Stimulated activated CD4-positive, alpha-beta T cell treated with anti-CD3 and anti-CD28 coated beads, Interleukin-4, amount 100 ng/mL, for 4 hours (primary cell): ENCODE measurements at regions not wholly inside any gene's neighbourhood (a gene's known extent, or its start where the extent isn't known, plus 50 kb on each side); places are given as distances from the start of the nearest gene placed in this dataset.
"Not testable (repeated sequence)": the region's sequence is repeated elsewhere in the genome, so short reads cannot be mapped to it uniquely, and the experiment has no call there.

ENCODE experiments used
- DNase-seq, 2 experiments: peaks; one replicate each; pipeline ENCODE4 v3.0.0-alpha.2; 2020

DNA sequence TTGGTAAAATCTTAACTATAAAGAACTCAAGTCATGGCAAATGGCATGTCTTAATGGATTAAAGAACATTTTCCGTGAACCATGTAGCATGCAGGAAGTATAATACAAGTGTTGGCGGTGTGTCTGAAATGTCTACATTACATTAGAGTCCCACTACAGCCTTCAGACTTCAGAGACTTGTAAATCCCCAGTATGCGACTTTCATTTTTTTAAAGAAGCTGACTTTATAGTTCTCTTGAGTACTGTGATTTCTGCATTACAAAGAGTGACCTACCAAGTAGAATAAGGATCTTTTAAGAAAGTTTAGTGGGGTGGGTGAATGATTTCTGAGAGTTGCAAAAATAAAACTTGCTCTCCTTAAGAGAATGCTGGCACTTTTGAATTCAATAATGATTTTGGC lies 140.7 kb upstream of the FN1 start:
- DNase-seq = no peak

DNA sequence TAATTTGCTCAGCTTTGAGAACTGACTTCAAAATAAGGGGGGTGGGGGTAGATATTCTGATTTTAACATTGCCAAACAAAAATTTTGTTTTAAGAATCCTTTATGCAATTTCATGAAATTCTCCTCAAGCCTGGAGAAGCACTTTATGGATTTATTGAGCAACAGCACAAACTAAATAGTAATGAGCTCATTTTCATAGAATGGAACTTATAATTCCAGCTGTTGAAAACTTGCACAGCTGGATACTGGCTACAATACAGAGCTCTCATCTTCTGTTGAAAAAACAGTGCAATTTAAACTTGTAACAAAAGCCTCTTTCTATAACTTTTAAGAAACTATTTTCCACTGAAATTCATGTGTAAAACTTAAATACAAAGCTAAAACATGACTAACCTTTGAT lies 137.6 kb upstream of the FN1 start:
- DNase-seq = no peak

DNA sequence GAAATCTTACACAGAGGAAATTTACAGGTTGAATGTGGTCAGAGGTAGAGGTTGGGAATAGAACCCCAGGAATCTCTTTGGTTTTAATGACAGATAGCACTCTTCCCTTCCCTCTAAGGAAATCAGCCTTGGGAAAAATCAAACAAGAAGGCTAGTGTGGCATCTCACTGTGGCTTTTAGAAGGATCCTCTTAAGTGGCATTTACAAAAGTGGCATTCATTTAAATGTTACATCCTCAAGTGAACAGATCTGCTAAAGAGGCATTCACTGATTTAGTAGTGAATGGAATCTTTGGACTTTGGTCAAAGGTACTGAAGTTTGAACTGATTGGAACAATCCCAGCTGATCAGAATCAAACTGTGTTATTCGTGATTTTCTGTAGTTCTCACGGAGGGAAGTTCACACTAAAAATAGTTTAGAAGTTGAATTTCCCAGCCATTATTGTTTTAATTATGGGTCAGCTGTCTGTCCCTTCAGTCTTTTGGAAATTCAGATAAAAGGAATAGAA lies 136.5 kb upstream of the FN1 start:
- no peak for DNase-seq

DNA sequence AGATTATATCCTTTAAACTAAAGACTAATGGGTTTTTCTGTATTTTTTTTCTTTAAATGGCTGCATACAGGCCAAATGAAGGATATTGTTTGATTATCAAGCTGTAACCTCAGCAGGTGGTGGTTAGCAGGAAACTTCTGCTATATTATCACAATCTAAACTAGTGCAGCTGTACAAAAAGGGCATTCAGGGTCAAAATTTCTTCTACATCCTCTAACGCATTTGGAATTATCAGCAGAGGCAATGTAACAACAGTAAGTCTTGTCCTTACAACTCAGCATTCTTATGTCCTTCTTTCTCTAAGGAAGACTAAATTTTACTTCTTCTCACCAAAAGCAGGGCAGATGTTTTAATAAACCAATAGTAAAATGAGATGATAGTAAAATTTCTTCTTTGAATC lies 135.8 kb upstream of the FN1 start:
- no peak for DNase-seq

DNA sequence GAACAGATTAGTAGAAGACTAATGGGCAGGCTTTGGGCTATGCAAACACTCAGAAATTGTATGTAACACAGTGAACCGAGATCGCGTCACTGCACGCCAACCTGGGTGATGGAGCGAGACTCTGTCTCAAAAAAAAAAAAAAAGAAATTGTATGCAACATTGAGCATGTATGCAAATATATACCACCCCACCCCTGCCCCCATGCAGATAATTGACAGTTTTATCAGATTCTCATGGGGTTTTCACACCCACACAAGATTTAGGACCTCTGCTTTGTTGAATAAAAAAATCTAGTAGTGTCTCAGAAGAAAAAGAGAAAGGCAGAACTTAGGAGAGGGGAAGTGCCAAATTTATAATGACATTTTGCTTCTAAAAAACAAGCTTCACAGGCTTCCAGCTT lies 131.6 kb upstream of the FN1 start:
- DNase-seq = no peak

DNA sequence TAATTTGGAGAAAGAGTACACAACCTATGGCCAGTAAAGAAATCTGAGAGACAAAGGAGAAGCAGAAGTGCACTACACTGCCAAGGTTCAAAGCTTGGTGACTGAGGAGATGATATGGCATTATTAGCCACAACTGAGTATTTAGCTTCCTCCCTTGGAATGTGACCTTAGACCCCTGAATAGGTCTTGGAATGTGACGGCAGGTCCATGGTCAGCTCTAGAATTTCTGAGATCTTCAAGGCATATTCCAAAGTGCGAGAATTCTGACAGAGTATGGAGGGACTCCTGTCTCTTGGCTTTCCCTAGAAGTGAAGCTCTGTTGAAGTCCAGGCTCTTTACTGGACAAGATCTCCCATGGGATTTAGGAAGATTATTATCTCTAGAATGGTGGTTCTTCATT lies 130.0 kb upstream of the FN1 start:
- no peak for DNase-seq

DNA sequence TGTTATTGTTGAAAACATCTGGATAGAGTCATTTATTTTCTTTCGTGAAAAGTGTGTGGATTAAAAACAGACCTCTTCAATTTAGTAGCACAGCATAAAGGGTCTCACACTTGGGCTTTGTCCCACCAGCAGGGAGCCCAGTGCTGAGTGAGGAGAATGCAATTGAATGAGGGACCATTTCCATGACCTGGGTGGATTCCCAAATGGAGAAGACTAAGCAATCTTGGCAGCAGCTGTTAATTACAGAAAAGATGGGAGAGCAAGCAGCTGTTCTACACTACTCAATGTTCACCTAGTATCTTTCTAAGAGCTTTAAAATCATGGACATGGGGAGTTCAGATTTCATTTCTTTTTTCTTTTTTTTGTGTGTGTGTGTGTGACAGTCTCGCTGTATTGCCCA lies 121.8 kb upstream of the FN1 start:
- DNase-seq = no peak

DNA sequence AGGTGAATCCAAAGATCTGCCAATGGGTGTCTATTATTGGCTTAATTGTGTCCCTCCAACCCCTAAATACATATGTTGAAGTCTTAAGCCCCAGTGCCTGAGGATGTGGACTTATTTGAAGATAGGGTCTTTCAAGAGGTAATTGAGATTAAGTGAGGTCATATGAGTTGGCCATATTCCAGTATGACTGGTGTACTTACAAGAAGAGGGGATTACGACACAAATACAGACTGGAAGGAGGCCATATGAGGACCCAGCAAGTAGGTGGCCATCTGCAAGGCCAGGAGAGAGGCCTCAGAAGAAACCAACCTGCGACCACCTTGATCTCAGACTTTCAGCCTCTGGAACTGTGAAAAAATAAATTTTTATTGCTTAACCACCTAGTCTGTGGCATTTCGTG lies 121.1 kb upstream of the FN1 start:
- DNase-seq = no peak

DNA sequence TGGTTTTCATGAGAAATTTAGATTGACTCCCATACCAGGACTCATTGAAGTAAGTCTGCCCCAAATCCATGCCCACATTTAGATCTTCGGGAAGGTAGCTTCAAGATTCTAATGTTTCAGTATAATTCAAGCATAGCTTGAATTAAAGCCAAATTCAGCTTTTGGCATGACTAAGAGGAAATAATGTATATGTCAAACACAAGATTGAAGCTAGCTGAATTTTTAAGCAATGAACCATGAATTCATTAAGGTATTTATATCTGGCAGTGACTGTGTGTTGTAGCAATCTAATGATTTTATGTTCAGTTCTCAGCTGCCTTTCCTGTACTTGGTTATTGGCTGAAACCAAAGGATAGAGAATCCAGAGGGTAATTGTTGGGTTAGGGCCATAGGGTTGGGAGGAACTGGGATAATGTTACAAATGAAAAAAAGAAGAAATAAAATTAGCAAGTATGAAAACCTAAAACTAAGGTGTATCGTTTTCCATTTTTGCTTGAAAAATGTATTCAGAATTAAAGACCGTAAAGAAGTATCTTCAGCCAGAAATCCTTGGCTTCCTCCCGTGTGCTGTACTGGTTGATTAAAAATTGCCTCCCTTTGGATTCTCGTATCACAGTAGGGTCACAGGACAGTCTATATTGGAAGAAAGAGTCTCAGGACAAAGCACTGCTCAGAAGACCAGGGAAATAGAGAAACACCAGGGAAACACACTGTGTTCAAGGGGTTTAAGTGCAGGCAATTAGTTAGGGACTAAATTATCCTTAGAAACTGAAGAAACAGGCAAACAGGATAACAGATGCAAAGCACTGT lies 119.0 kb upstream of the FN1 start:
- no peak for DNase-seq

DNA sequence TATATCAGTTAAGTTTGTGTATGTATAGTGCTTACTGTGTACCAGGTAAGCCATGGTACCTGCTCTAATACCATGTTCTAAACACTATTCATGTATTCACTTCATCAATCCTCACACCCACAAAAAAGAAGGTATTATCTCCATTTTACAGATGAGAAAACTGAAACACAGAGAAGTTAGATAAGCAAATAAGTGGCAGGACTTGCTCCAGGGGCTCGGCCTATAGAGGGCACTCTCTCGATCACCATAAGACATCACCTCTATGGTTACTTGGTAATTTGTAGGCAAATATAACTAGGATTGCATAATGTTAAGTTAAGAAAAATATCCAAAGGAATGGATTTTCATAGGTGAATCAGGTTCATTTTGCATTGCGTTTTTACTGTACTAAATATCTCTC lies 118.1 kb upstream of the FN1 start:
- DNase-seq = no peak

DNA sequence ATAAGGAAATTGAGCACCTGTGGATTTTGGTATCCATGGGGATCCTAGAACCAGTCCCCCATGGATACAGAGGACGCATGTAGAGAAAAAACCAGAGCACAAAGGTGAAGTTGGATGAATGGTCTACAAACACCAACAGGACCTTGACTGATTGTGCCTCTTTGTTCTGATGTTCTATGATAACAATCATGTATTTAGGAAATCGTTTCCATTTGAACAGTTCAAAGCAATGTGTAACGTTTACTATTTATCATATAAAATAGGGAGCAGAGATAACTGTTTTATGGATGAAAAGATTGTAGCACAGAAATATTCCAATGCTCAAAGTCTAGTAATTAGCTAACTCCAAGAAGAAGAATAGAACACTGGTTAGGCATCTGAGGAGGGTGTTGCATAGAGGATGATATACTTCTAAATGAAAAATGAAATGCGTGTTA lies 116.3 kb upstream of the FN1 start:
- no peak for DNase-seq

DNA sequence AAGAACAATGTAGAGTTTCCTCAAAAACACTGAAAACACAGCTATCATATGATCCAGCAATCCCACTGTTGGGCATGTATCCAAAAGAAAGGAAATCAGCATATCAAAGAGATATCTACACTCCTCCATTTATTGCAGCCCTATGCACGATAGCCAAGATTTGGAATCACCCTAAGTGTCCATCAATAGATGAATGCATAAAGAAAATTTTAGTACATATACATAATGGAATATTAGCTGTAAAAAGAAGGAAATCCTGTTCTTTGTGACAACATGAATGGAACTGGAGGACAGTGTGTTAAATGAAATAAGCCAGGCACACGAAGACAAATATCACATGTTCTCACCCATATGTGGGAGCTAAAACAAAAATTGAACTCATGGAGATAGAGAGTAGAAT lies 114.5 kb upstream of the FN1 start:
- no peak for DNase-seq

DNA sequence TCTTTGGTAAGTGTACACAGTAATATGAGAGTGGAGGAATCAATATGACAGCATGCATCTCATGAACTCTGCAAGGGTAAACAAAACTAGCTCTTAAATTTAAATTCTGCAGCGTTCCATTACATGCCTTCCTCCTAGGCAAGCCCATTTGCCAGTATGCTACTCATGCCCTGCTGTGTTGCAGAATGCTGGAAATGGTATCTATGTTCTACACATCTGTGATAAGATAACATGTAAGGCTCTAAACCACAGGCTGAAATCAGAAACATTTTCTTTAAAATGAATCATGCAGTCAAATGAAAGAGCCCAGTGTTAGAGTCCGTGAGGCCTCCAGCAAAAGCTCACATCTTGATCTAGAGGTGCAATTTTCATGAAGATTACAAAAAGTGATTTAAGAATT lies 112.8 kb upstream of the FN1 start:
- no peak for DNase-seq

DNA sequence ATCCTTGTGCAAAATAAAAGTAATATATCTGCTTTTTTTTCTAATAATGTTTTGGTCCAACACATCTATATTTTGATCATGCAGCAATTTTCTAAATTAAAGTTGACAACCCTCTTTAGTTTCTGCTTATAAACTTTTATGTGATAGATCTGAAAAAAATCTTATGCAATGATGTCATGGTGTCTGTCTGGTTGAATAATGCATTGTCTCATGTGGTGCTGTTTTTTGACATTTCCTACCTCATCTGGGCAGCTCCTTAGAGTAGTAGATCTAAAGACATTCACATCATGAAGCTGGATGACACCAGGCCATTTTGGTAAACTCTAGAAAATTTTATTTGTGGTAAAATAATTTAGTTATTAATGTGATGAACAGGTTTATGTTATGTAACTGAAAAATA lies 106.8 kb upstream of the FN1 start:
- DNase-seq = no peak

DNA sequence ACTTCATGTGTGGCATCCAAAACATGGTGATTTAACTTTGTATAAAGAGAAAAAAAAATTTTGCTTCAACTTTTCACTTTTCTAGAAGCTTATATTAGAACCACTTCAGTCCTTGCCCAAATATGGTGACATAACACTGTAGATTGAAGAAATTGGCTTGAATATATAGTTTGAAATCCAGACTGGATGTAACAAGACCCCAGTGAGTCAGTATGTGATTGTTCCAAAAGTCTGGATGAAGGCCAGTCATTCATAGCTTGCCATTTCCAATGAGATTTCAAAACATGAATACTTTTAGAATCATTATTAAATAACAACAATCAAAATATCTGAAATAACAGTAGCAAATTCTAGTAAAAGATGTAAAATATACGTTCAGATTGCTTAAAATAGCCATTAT lies 104.8 kb upstream of the FN1 start:
- no peak for DNase-seq

DNA sequence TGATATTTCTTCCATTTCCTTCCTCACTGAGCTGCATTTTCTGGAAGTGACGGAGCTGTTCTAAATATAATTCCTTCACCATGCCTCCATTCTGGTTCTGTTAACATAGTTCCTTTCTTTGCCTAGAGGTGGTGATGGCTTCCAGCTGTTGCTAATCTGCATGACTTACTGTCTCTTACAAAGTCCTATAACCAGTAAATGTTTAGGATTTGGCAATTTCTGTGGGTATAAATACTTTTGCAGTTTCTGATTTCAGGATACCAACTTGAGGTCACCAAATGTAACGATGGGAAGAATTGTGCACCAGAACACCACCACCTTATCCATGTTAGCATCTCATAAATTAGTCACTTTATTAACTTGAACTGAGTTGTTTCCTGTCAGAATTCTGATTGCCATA lies 101.7 kb upstream of the FN1 start:
- DNase-seq = no peak

DNA sequence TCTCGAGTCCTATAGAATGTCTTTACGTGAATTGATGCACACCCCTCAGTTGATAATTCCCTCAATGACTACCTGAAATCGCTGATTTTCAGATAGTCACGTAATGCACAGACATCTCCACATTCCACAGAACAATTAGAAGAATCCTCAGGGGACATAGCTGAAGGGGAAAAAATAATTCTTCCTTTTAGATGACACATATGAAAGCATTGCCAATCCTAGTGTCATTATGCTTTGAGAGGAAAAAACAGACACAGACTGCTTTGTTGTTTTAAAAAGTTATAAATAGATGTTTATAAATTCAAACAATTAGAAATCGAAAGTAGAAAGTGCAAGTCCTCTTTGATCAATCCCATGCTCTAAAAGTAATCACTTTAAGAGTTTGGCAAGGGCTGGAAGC lies 100.6 kb upstream of the FN1 start:
- no peak for DNase-seq

DNA sequence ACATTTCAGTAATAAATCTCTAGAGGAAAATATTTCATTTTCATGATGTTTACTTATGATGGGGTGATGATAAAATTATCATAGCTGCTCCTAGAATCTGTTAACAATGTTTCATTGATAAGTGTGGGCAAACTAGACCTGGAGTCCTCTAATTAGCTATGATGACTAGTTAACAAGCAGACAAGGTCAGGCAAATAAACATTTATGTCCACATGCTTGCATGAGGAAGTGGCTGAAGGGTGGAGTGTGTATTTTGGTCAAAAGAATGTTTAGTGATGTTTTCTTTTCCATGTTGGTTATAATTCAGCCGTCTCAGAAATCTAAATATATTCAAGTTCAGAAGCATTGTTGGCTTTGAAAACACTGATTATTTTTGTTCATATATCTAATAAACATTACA lies 99.9 kb upstream of the FN1 start:
- no peak for DNase-seq

DNA sequence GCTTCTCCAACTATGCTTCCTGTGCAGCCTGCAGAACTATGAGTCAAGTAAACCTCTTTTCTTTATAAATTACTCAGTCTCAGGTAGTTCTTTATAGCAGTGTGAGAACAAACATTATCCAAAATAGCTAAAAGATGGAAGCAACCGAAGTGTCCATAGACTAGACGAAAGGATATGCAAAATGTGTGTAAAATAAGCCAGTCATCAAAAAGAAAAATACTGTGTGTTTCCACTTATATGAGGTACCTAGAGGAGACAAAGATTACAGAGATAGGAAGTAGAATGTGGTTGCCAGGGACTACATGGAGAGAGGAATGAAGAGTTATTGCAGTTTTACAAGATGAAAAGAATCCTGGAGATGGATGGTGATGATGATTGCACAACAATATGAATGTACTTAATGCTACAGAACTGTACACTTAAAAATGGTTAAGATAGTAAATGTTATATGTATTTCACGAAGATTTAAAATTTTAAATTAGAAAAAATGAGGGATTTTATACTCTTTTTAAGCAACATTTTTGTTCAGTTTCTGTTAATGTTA lies 99.3 kb upstream of the FN1 start:
- DNase-seq = no peak

DNA sequence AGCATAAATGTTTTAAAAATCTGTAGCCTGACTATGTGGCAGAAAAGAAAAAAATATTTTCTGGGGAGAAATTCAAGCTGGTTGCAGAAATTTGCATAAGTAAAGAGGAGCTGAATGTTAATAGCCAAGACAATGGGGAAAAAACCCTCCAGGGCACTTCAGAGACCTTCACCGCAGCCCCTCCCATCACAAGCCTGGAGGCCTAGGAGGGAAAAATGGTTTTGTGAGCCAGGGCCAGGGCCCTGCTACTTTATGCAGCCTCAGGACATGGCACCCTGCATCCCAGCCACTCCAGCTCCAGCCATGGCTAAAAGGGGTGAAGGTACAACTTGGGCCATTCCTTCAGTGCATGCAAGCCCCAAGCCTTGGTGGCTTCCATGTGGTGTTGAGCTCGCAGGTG lies 97.8 kb upstream of the FN1 start:
- not testable (repeated sequence) for DNase-seq

DNA sequence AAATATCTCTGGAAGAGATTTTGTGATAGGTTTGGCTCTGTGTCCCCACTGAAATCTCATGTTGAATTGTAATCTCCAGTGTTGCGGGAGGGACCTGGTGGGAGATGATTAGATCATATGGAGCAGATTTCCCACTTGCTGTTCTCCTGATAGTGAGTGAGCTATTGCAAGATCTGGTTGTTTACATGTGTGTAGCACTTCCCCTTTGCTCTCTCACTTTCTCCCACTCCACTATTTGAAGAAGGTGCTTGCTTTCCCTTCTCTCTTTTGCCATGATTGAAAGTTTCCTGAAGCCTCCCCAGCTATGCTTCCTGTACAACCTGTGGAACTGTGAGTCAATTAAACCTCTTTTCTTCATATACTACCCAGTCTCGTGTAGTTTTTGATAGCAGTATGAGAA lies 97.0 kb upstream of the FN1 start:
- no peak for DNase-seq

DNA sequence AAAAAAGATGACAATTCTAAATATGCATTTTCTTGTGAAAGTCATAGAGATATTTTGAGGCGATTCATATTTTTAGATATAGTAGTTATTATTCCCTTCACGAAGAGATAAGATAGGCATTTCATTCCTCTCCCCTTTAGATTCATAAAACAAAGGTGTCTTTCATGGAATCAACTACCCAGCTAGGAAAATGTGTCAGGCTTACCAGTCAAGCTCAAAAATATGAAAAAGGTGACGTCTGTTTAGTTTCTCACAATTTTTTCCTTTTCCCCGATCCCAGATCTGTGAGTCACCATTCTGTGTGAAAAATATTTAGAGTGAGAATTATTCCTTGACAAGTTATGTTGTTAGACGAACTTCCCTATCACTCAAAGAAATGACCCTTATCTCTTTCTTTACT lies 95.4 kb upstream of the FN1 start:
- DNase-seq = no peak

DNA sequence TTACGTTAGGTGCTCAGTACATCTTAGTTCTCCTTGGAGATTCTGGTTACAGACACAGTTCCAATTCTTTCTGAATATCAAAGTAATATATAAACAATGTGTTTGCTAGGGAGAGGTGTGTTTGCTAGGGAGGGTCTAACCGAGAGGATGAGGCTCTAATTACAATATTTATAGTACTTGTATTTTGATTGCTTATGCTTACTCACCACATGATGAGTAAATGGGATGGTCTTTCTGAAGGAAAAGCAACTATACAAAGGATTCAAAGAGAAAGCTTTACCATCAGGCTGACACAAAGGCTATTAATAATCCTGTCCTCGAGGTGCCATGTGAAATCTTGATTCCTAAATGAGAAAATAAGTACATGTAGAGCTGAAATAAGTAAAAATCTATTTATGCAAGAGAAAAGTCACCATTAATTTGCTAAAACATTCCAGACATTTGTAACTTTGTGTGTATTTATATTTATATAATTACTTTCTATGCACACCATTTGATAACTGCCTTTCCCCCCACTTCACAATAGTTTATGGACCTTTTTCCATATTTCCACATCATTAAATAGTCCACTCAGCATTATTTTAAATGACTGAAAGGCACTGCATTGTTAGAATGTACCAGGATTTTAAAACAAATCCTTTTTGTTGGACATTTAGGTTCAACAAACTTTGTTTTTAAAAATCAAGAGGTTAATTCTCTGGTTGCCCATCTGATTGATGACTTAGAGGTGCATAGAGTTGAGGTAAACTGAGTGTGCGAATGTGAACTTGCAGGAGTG lies 94.5 kb upstream of the FN1 start:
- DNase-seq = no peak

DNA sequence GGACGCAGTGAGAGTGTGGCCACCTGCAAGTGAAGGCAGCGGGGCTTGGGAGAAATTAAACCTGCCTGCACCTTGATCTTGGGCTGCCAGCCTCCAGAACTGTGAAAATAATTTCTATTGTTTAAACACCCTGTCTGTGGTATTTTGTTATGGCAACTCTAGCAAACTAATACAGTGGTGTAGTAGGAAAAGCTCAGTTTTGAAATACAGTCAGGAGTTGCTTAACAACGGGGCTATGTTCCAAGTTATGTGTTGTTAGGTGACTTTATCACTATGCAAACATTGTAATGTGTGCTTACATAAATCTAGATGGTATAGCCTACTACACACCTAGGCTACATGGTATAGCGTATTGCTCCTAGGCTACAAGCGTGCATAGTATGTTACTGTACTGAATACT lies 93.4 kb upstream of the FN1 start:
- DNase-seq = no peak
